ENCODE measurements at regions not wholly inside any gene's neighbourhood (a gene's known extent, or its start where the extent isn't known, plus 50 kb on each side); places are given as distances from the start of the nearest gene placed in this dataset.

GRCh38 chr7:46839651-46840050 is 742.3 kb downstream of the TNS3 start (continued):
- TF ChIP-seq CHD7 (IDR thresholded peaks at IDR 0.05; ENCODE audit: insufficient replicate concordance, low read length) (no peak), CBX8 (IDR thresholded peaks at IDR 0.05; ENCODE audit: borderline replicate concordance, low read depth, low read length) (no peak), NANOG (IDR thresholded peaks at IDR 0.05; ENCODE audit: insufficient read depth, low read depth, low read length, poor library complexity, severe bottlenecking) (no peak), RXRA (IDR thresholded peaks at IDR 0.05; ENCODE audit: insufficient read depth, low read depth, low read length) (no peak)

Measured in H1 (cell line).